ENCODE measurements at regions not wholly inside any gene's neighbourhood (a gene's known extent, or its start where the extent isn't known, plus 50 kb on each side); places are given as distances from the start of the nearest gene placed in this dataset.

DNA sequence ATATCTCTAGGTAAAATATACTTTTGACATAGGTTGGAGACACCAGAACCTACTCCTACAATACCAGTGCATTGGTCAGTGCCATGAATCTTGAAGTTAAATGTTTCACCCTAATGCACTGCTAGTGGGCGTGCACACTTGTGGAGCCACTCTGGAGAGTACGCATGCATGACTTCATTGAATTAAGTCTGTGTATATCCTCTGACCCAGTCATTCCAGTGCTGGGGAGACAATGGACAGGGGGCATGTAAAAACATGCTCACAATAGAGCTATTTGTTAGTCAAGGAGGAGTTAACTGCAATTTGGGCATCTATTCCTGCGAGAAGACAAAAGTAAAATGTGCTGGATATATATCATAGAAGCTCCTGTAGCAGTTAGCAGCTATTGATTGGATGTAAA, 335.4 kb upstream of the NCAM1 start:
- Histone ChIP-seq H3K27ac (ENCODE audit: low read length) (no peak overlapping the region), H3K4me1 (ENCODE audit: control insufficient read depth, insufficient read depth, low read length) (peaks cover 3% of the 10 kb centered on the region), H3K27me3 (ENCODE audit: control insufficient read depth, insufficient read depth, low read length) (no peaks in the 10 kb centered on the region), H3K4me3 (ENCODE audit: low read length) (no peak overlapping the region), H3K9me3 (ENCODE audit: control insufficient read depth, insufficient read depth, low read length) (no peaks in the 10 kb centered on the region), H3K36me3 (ENCODE audit: control insufficient read depth, insufficient read depth, low read length) (no peaks in the 10 kb centered on the region)
- no peaks in the 10 kb centered on the region for H3K4me1 Mint-ChIP-seq
- DNase-seq, result no peak
- WGBS (ENCODE audit: insufficient coverage), result 96% methylated on average over 2 of the region's 3 CpGs
- H3K36me3 Mint-ChIP-seq, result no peaks in the 10 kb centered on the region
- intact Hi-C loops (cut with micrococcal nuclease), result no loop called here
- no peaks in the 10 kb centered on the region for H3K9me3 Mint-ChIP-seq
- peaks cover 4 to 51% of the 10 kb centered on the region in 2 donors for H3K27me3 Mint-ChIP-seq (ENCODE audit: low read depth in 2 of 2)
- no peak for ATAC-seq
- TF ChIP-seq, protein P1, sequence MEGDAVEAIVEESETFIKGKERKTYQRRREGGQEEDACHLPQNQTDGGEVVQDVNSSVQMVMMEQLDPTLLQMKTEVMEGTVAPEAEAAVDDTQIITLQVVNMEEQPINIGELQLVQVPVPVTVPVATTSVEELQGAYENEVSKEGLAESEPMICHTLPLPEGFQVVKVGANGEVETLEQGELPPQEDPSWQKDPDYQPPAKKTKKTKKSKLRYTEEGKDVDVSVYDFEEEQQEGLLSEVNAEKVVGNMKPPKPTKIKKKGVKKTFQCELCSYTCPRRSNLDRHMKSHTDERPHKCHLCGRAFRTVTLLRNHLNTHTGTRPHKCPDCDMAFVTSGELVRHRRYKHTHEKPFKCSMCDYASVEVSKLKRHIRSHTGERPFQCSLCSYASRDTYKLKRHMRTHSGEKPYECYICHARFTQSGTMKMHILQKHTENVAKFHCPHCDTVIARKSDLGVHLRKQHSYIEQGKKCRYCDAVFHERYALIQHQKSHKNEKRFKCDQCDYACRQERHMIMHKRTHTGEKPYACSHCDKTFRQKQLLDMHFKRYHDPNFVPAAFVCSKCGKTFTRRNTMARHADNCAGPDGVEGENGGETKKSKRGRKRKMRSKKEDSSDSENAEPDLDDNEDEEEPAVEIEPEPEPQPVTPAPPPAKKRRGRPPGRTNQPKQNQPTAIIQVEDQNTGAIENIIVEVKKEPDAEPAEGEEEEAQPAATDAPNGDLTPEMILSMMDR (IDR thresholded peaks at IDR 0.05), result no peak
- H3K4me3 Mint-ChIP-seq, result no peak overlapping the region
- no peak overlapping the region for H3K27ac Mint-ChIP-seq

DNA sequence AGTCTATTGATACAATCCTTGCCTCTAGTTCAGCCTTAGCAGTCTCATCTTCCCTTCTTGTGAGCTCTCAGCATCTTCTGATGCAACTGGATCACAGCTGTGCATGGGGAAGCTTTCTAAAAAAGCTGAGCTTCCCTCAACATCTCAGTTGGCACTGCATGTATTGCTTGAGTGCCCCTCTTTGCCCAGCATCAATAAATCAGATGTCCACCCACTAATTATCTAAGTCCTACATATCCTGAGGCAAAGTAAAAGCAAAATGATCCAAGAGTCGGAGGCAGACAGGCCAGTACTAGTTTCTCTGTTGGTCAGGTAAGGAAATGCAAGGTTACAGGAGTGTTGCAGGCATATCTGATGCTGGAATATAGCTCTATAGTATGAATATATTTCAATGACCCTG, 334.5 kb upstream of the NCAM1 start:
- H3K27me3 ChIP-seq (ENCODE audit: control insufficient read depth, insufficient read depth, low read length), result no peaks in the 10 kb centered on the region
- H3K36me3 Mint-ChIP-seq, result no peaks in the 10 kb centered on the region
- TF ChIP-seq, protein P1 (IDR thresholded peaks at IDR 0.05), result no peak
- no peak overlapping the region for H3K27ac ChIP-seq (ENCODE audit: low read length)
- DNase-seq (no peak), ATAC-seq (no peak)
- H3K36me3 ChIP-seq (ENCODE audit: control insufficient read depth, insufficient read depth, low read length), result no peaks in the 10 kb centered on the region
- H3K4me1 ChIP-seq (ENCODE audit: control insufficient read depth, insufficient read depth, low read length), result peaks cover 3% of the 10 kb centered on the region
- peaks cover 3 to 60% of the 10 kb centered on the region in 2 donors for H3K27me3 Mint-ChIP-seq (ENCODE audit: low read depth in 2 of 2)
- no peaks in the 10 kb centered on the region for H3K9me3 Mint-ChIP-seq
- H3K4me1 Mint-ChIP-seq, result no peaks in the 10 kb centered on the region
- H3K9me3 ChIP-seq (ENCODE audit: control insufficient read depth, insufficient read depth, low read length), result no peaks in the 10 kb centered on the region
- WGBS (ENCODE audit: insufficient coverage), result 57% methylated on average over 1 of the region's 1 CpG
- H3K4me3 Mint-ChIP-seq, result no peak overlapping the region
- no peak overlapping the region for H3K27ac Mint-ChIP-seq
- intact Hi-C loops (cut with micrococcal nuclease), result no loop called here
- H3K4me3 ChIP-seq (ENCODE audit: low read length), result no peak overlapping the region

DNA sequence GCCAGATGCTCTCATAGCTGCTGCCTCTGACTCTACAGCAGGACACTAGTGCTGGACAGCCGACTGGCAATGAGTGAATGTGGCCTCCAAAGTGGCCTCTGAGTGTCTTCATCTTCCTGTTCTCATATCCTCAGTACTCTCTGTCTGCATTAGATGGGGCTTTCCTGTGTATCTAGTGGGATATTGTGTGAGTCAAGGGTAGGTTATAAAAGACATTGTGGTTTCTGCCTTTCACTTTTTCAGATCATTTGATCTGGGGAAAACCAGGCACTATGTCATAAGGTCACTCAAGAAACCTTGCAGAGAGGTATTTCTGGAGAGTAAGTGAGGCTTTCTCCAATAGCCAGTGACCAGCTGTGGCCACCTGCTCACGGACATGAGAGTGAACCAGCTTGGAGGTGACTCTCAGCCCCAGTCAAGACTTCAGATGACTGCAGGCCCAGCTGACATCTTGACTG, 333.6 kb upstream of the NCAM1 start:
- Mint-ChIP-seq H3K27me3 (ENCODE audit: low read depth in 2 of 2) (peaks cover 3 to 58% of the 10 kb centered on the region in 2 donors), H3K4me3 (no peak overlapping the region), H3K9me3 (no peaks in the 10 kb centered on the region), H3K27ac (no peak overlapping the region), H3K36me3 (no peaks in the 10 kb centered on the region), H3K4me1 (no peaks in the 10 kb centered on the region)
- no peaks in the 10 kb centered on the region for H3K27me3 ChIP-seq (ENCODE audit: control insufficient read depth, insufficient read depth, low read length)
- DNase-seq (no peak), ATAC-seq (peak in 2 of 3 donors; percentile 30 to 38)
- intact Hi-C loops (cut with micrococcal nuclease), result no loop called here
- TF ChIP-seq, protein P1 (IDR thresholded peaks at IDR 0.05), result no peak
- WGBS (ENCODE audit: insufficient coverage), result 64% methylated on average over 2 of the region's 2 CpGs
- no peaks in the 10 kb centered on the region for H3K36me3 ChIP-seq (ENCODE audit: control insufficient read depth, insufficient read depth, low read length)
- no peak overlapping the region for H3K27ac ChIP-seq (ENCODE audit: low read length)
- H3K9me3 ChIP-seq (ENCODE audit: control insufficient read depth, insufficient read depth, low read length), result no peaks in the 10 kb centered on the region
- H3K4me3 ChIP-seq (ENCODE audit: low read length), result no peak overlapping the region
- H3K4me1 ChIP-seq (ENCODE audit: control insufficient read depth, insufficient read depth, low read length), result peaks cover 3% of the 10 kb centered on the region

DNA sequence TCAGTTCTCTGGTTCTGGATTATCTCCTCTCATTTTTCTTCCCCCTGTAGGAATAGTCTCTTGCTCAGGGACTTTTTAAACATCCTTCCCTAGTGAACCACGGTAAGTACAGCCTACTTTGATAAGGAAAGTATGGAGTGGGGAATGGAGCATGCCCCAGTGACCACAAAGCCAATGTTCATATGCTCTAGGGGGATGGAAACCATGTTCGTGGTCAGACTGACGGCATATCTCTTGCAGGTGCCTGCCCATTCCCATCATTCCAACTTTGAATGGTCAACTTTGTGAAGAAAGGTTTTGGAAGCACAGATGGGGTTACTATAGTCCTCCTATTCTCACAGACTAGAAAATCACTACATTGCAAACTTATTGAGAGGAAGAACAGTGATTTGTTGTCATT, 332.5 kb upstream of the NCAM1 start:
- Histone ChIP-seq H3K4me1 (ENCODE audit: control insufficient read depth, insufficient read depth, low read length) (no peaks in the 10 kb centered on the region), H3K9me3 (ENCODE audit: control insufficient read depth, insufficient read depth, low read length) (no peaks in the 10 kb centered on the region), H3K27ac (ENCODE audit: low read length) (no peak overlapping the region), H3K36me3 (ENCODE audit: control insufficient read depth, insufficient read depth, low read length) (no peaks in the 10 kb centered on the region), H3K27me3 (ENCODE audit: control insufficient read depth, insufficient read depth, low read length) (peaks cover 3% of the 10 kb centered on the region), H3K4me3 (ENCODE audit: low read length) (no peak overlapping the region)
- Mint-ChIP-seq H3K36me3 (no peaks in the 10 kb centered on the region), H3K27me3 (ENCODE audit: low read depth in 2 of 2) (peaks cover 7 to 63% of the 10 kb centered on the region in 2 donors), H3K27ac (no peak overlapping the region), H3K4me3 (no peak overlapping the region), H3K4me1 (no peaks in the 10 kb centered on the region), H3K9me3 (no peaks in the 10 kb centered on the region)
- intact Hi-C loops (cut with micrococcal nuclease), result no loop called here
- TF ChIP-seq, protein P1 (IDR thresholded peaks at IDR 0.05), result no peak
- DNase-seq (no peak), ATAC-seq (no peak)
- 56% methylated on average over 2 of the region's 3 CpGs for WGBS (ENCODE audit: insufficient coverage)

Measured in natural killer cell (primary cell).